HepG2 (cell line): ENCODE measurements at regions not wholly inside any gene's neighbourhood (a gene's known extent, or its start where the extent isn't known, plus 50 kb on each side); places are given as distances from the start of the nearest gene placed in this dataset.

Source experiments
- ATAC-seq: fragments of 200-7000 bp; cut with Tn5 transposase; 3 replicates; pipeline ENCODE4 v1.9.1; 2020; ENCODE audit warnings: mild to moderate bottlenecking, moderate library complexity
- BruUV-seq: library from RNA; stranded (reverse); fragments of 400-500 nt; replicated peaks from 2 replicates; lab custom pipeline; 2021; lab: Mats Ljungman, UMichigan
- CTCF ChIA-PET: fragments of 300-600 bp; formaldehyde crosslinking; extraction: SDS; loops from one replicate; lab custom pipeline; 2021; ENCODE audit warnings: low total read pairs, inconsistent platforms, low intra/inter-chr PET ratio; lab: Yijun Ruan, JAX
- POLR2A ChIA-PET: fragments of 350-600 bp; sonication (Branson Sonifier 250); formaldehyde crosslinking; loops from one replicate; lab custom pipeline; 2020; ENCODE audit warnings: antibody characterized with exemption, inconsistent platforms; lab: Yijun Ruan, JAX
- DNase-seq: peaks from one replicate; pipeline ENCODE4 v3.0.0-alpha.2; 2015; ENCODE audit warnings: low spot score
- FAIRE-seq: peaks from 3 replicates; lab custom pipeline; 2011; peaks lifted over from hg19 to GRCh38; lab: Jason Lieb, UNC
- H2AFZ ChIP-seq: one replicate; pipeline ENCODE4 v1.6.1; 2011; ENCODE audit warnings: low read length, inconsistent platforms
- H3K27ac ChIP-seq: fragments of 300-600 bp; 3 replicates; pipeline ENCODE4 v1.8.0; 2011; ENCODE audit warnings: mixed run types, mild to moderate bottlenecking, mixed read lengths, low read length, inconsistent platforms; ENCODE audit not compliant: insufficient read depth; ENCODE audit errors: extremely low read length
- H3K27me3 ChIP-seq, 2 experiments: fragments of 200-600 bp in 1 of 2; 2 replicates in 1 of 2; 3 replicates in 1 of 2; pipeline versions ENCODE4 v1.6.0 to v1.8.0; 2011; ENCODE audit warnings: low read length in 2 of 2, mild to moderate bottlenecking in 2 of 2, moderate library complexity in 2 of 2, inconsistent platforms in 1 of 2; ENCODE audit not compliant: insufficient read depth in 2 of 2, control insufficient read depth in 1 of 2
- H3K36me3 ChIP-seq, 2 experiments: fragments of 200-600 bp in 1 of 2; replicated peaks in 1 of 2; 2 replicates in 1 of 2; 3 replicates in 1 of 2; pipeline versions ENCODE4 v1.5.1 to v1.8.0; 2011; ENCODE audit warnings: low read length in 2 of 2, inconsistent platforms in 1 of 2; ENCODE audit not compliant: insufficient read depth in 2 of 2, control insufficient read depth in 1 of 2
- H3K4me1 ChIP-seq: 2 replicates; pipeline ENCODE4 v1.5.1; 2012; ENCODE audit warnings: low read length, inconsistent platforms; ENCODE audit not compliant: insufficient read depth
- H3K4me2 ChIP-seq: 2 replicates; pipeline ENCODE4 v1.6.0; 2011; ENCODE audit warnings: low read depth, low read length, inconsistent platforms
- H3K4me3 ChIP-seq, 3 experiments: fragments of 200-600 bp in 1 of 3; sonication (generic), shearing (Covaris generic) in 1 of 3; replicated peaks in 1 of 3; 2 replicates each; pipeline ENCODE4 v1.5.1; 2011 to 2016; ENCODE audit warnings: low read length in 3 of 3, inconsistent platforms in 2 of 3, low read depth in 2 of 3, mild to moderate bottlenecking in 2 of 3, control low read depth in 1 of 3, mixed read lengths in 1 of 3; ENCODE audit not compliant: insufficient read depth in 1 of 3
- H3K79me2 ChIP-seq: one replicate; pipeline ENCODE4 v1.6.1; 2011; ENCODE audit warnings: low read length, inconsistent platforms; ENCODE audit not compliant: insufficient read depth
- H3K9ac ChIP-seq: 2 replicates; pipeline ENCODE4 v1.6.0; 2011; ENCODE audit warnings: mild to moderate bottlenecking, low read depth, low read length, inconsistent platforms; ENCODE audit not compliant: insufficient read depth
- H3K9me3 ChIP-seq: 2 replicates; pipeline ENCODE4 v1.5.1; 2012; ENCODE audit warnings: mild to moderate bottlenecking, low read length
- H4K20me1 ChIP-seq: 2 replicates; pipeline ENCODE4 v1.6.0; 2011; ENCODE audit warnings: inconsistent platforms, mild to moderate bottlenecking, low read length, moderate library complexity; ENCODE audit not compliant: insufficient read depth
- ATF7 ChIP-seq, 2 experiments: fragments of 450-650 bp in 1 of 2; sonication (generic) in 1 of 2; formaldehyde crosslinking in 1 of 2; IDR thresholded peaks; 2 replicates each; pipeline versions ENCODE4 v1.4.0 to v1.6.1; 2016 to 2020; ENCODE audit warnings: antibody characterized with exemption in 1 of 2, mild to moderate bottlenecking in 1 of 2, missing genetic modification reagents in 1 of 2
- CCAR2 ChIP-seq: fragments of 200-400 bp; formaldehyde crosslinking; optimal IDR thresholded peaks from 2 replicates; pipeline ENCODE3; 2018; ENCODE audit warnings: low read depth, mild to moderate bottlenecking, low read length, moderate library complexity
- EED ChIP-seq: sonication (generic); formaldehyde crosslinking; IDR thresholded peaks from 2 replicates; pipeline ENCODE4 v1.5.0; 2020; ENCODE audit warnings: mild to moderate bottlenecking, missing genetic modification reagents
- ELF3 ChIP-seq: IDR thresholded peaks from 2 replicates; pipeline ENCODE4 v1.6.1; 2016; ENCODE audit warnings: missing genetic modification reagents, missing compliant biosample characterization
- ERF ChIP-seq: IDR thresholded peaks from 2 replicates; pipeline ENCODE4 v1.6.1; 2018; ENCODE audit warnings: missing biosample characterization, missing genetic modification reagents
- KLF11 ChIP-seq: IDR thresholded peaks from 2 replicates; pipeline ENCODE4 v1.6.1; 2016; ENCODE audit warnings: missing compliant biosample characterization
- MTF1 ChIP-seq: sonication (generic); formaldehyde crosslinking; IDR thresholded peaks from 2 replicates; pipeline ENCODE4 v1.5.0; 2020; ENCODE audit warnings: missing genetic modification reagents
- MXI1 ChIP-seq: IDR thresholded peaks from 3 replicates; pipeline ENCODE4 v1.6.1; 2012; ENCODE audit warnings: low read depth, low read length, inconsistent platforms, borderline replicate concordance
- SATB2 ChIP-seq: sonication (generic); formaldehyde crosslinking; IDR thresholded peaks from 2 replicates; pipeline ENCODE4 v1.5.0; 2020; ENCODE audit warnings: missing genetic modification reagents
- SNRNP70 ChIP-seq: fragments of 200-400 bp; formaldehyde crosslinking; IDR thresholded peaks from 2 replicates; pipeline ENCODE4 v1.6.1; 2017; ENCODE audit warnings: mild to moderate bottlenecking, low read depth, low read length, moderate library complexity
- TP53 ChIP-seq: sonication (generic); formaldehyde crosslinking; conservative IDR thresholded peaks from 2 replicates; pipeline ENCODE4 v1.4.0; 2020; ENCODE audit warnings: missing genetic modification reagents
- ZBTB20 ChIP-seq: sonication (generic); formaldehyde crosslinking; IDR thresholded peaks from 2 replicates; pipeline ENCODE4 v1.8.1; 2023; ENCODE audit warnings: missing genetic modification reagents, low read depth, mild to moderate bottlenecking, borderline replicate concordance
- ZNF121 ChIP-seq: sonication (generic); formaldehyde crosslinking; IDR thresholded peaks from 2 replicates; pipeline ENCODE4 v1.5.0; 2020; ENCODE audit warnings: mild to moderate bottlenecking, missing genetic modification reagents
- ZNF205 ChIP-seq: IDR thresholded peaks from 2 replicates; pipeline ENCODE4 v1.6.1; 2018; ENCODE audit warnings: missing biosample characterization, missing genetic modification reagents
- ZNF296 ChIP-seq: sonication (generic); formaldehyde crosslinking; conservative IDR thresholded peaks from 2 replicates; pipeline ENCODE4 v1.5.0; 2020; ENCODE audit warnings: mild to moderate bottlenecking, missing genetic modification reagents
- ZNF501 ChIP-seq: sonication (generic); formaldehyde crosslinking; IDR thresholded peaks from 2 replicates; pipeline ENCODE4 v1.5.1; 2020; ENCODE audit warnings: mild to moderate bottlenecking, moderate library complexity, missing genetic modification reagents
- ZNF546 ChIP-seq: sonication (generic); formaldehyde crosslinking; conservative IDR thresholded peaks from 2 replicates; pipeline ENCODE4 v1.8.1; 2023; ENCODE audit warnings: mild to moderate bottlenecking, missing genetic modification reagents
- ZNF580 ChIP-seq: IDR thresholded peaks from 2 replicates; pipeline ENCODE4 v1.6.1; 2016; ENCODE audit warnings: low read depth, borderline replicate concordance
- ZNF784 ChIP-seq: sonication (generic); formaldehyde crosslinking; IDR thresholded peaks from 2 replicates; pipeline ENCODE4 v1.5.1; 2020; ENCODE audit warnings: missing genetic modification reagents, mild to moderate bottlenecking, borderline replicate concordance
- ZNF800 ChIP-seq: sonication (generic); formaldehyde crosslinking; IDR thresholded peaks from 2 replicates; pipeline ENCODE4 v1.4.0; 2020; ENCODE audit warnings: missing genetic modification reagents
- WGBS: methylation state at CpG from one replicate; pipeline ENCODE4 v1.1.6; 2017; ENCODE audit warnings: low lambda C conversion rate; 5-methylcytosine and 5-hydroxymethylcytosine counted together
- in situ Hi-C: cut with HindIII; loops from 2 replicates; pipeline ENCODE4 v1.10.0; 2017; ENCODE audit warnings: low pct_unique_long_range_greater_than_20kb; ENCODE audit not compliant: extremely low pct_ligation_motif_present
- intact Hi-C: fragments of 100-400 bp; cut with micrococcal nuclease; formaldehyde crosslinking; loops from one replicate; pipeline ENCODE4 v1.10.0; 2022; ENCODE audit not compliant: unreplicated experiment

- FAIRE-seq: no peak
- WGBS: 0% methylated on average over 1 of the region's 1 CpG
- Histone ChIP-seq H3K36me3 (no peaks in the 10 kb centered on the region), H3K9ac (no peak overlapping the region), H2AFZ (no peak overlapping the region), H3K4me3 (no peak overlapping the region), H3K9me3 (peaks cover 48% of the 10 kb centered on the region), H3K79me2 (no peaks in the 10 kb centered on the region), H4K20me1 (no peaks in the 10 kb centered on the region), H3K27me3 (no peaks in the 10 kb centered on the region), H3K27ac (no peak overlapping the region), H3K4me1 (no peaks in the 10 kb centered on the region), H3K4me2 (no peak overlapping the region)
- ChIA-PET POLR2A (no interaction called here), CTCF (no interaction called here)
- in situ Hi-C loops: no loop called here
- intact Hi-C loops: no loop called here
- DNase-seq: no peak
- no peak for TF ChIP-seq CCAR2
- TF ChIP-seq ZNF296 (CRISPR knock-in tag): no peak
- TF ChIP-seq ZBTB20: no peak
- TF ChIP-seq MXI1: no peak
- no peak for TF ChIP-seq ELF3 (CRISPR knock-in tag)
- TF ChIP-seq SNRNP70: no peak
- TF ChIP-seq EED (CRISPR knock-in tag): no peak
- no peak for TF ChIP-seq MTF1 (CRISPR knock-in tag)
- TF ChIP-seq KLF11: no peak
- TF ChIP-seq SATB2: no peak
- no peak for TF ChIP-seq ZNF580 (CRISPR knock-in tag)
- no peak for TF ChIP-seq ZNF800
- TF ChIP-seq ZNF784 (CRISPR knock-in tag): no peak
- TF ChIP-seq ZNF501: no peak
- no peak for TF ChIP-seq ATF7 (IDR thresholded peaks at IDR 0.05)
- TF ChIP-seq ATF7 (CRISPR knock-in tag; IDR thresholded peaks at IDR 0.05): no peak
- TF ChIP-seq ERF (CRISPR knock-in tag): no peak
- no peak for TF ChIP-seq ZNF205 (CRISPR knock-in tag)
- no peak for TF ChIP-seq TP53 (CRISPR knock-in tag)
- no peak for TF ChIP-seq ZNF546
- no peak for TF ChIP-seq ZNF121 (CRISPR knock-in tag)
- ATAC-seq: no peak
- BruUV-seq: no TSS peak
Measured at GRCh38 chr1:82317671-82318070, 516.9 kb downstream of the ADGRL2 start.
